Heart left ventricle (tissue), 13 donors: ENCODE measurements at regions not wholly inside any gene's neighbourhood (a gene's known extent, or its start where the extent isn't known, plus 50 kb on each side); places are given as distances from the start of the nearest gene placed in this dataset.

Source experiments
- POLR2A ChIP-seq, 2 donors: fragments of 450-650 bp; IDR thresholded peaks; one replicate each; pipeline ENCODE4 v1.6.1; 2017; ENCODE audit warnings: antibody characterized with exemption in 2 of 2, mild to moderate bottlenecking in 2 of 2, moderate library complexity in 2 of 2
- TF ChIP-seq, protein P1 (sequence below), 12 donors: fragments of 200-600 bp; sonication (generic) in 4 of 12; IDR thresholded peaks; one replicate each; pipeline versions ENCODE4 v1.5.0 to v1.8.0; 2018 to 2022; ENCODE audit warnings: antibody characterized with exemption in 12 of 12, mild to moderate bottlenecking in 5 of 12
- donor health status: ischemic (EF 13 %, LVEDD 7.1; RV severe dilation, severe dysfunction).
- donor health status: DM: no; HTN: yes; CAD: no.
- donor health status: DM: no; HTN: no; CAD: no.
- donor health status: ischemic (EF 25% LVEDD 6.9; RV normal size, moderate dysfunction).
- donor health status: ischemic (EF 25% LVEDD 5.7; RV mildly dilated, moderate dysfunction).
- donor health status: ischemic (EF 35%, LVEDD 5.7; RV mildly dilated, moderate dysfunction).
- donor health status: nonischemic (EF 11% LVEDD 7.7; RV severe dilation, severe dysfunction).
- donor health status: DM: yes; HTN: yes; CAD: no.
- donor health status: PGD.
- donor health status: ischemic (EF 29% LVEDD 5.4; RV normal size, mild dysfunction).
- donor health status: nonischemic (EF 23%, LVEDD 6.1; RV moderate dilation, normal function).

DNA sequence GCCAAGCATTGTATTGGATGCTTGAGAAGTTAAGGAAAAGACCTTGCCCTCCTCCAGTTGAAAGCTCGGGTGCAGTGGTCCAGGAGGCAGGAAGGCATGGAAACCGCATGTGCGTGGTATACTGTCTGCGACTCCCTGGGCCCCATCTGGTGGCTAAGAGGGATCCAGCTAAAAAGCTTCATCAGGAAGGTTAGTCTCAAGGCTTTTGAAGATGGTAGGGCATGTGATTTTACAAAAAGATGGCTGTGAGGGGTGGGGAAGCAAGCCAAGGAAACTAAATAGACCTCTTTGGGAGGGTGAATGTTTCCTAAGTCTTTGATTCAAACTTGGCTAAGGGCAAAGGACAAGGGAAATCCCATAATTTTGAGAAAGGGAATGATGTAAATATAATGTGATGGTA is 109.1 kb upstream of the TIAM2 start:
- TF ChIP-seq, protein P1, sequence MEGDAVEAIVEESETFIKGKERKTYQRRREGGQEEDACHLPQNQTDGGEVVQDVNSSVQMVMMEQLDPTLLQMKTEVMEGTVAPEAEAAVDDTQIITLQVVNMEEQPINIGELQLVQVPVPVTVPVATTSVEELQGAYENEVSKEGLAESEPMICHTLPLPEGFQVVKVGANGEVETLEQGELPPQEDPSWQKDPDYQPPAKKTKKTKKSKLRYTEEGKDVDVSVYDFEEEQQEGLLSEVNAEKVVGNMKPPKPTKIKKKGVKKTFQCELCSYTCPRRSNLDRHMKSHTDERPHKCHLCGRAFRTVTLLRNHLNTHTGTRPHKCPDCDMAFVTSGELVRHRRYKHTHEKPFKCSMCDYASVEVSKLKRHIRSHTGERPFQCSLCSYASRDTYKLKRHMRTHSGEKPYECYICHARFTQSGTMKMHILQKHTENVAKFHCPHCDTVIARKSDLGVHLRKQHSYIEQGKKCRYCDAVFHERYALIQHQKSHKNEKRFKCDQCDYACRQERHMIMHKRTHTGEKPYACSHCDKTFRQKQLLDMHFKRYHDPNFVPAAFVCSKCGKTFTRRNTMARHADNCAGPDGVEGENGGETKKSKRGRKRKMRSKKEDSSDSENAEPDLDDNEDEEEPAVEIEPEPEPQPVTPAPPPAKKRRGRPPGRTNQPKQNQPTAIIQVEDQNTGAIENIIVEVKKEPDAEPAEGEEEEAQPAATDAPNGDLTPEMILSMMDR (IDR thresholded peaks at IDR 0.05): no peak
- no peak for TF ChIP-seq POLR2A (IDR thresholded peaks at IDR 0.05)
